Right ventricle myocardium inferior (tissue), 1 donor: ENCODE measurements at regions not wholly inside any gene's neighbourhood (a gene's known extent, or its start where the extent isn't known, plus 50 kb on each side); places are given as distances from the start of the nearest gene placed in this dataset.
A peak's percentile ranks its signal among the peaks of the same experiment; 100 is the strongest.
"Not testable (repeated sequence)": the region's sequence is repeated elsewhere in the genome, so short reads cannot be mapped to it uniquely, and the experiment has no call there.

Experiments
- ATAC-seq: fragments of 200-7000 bp; cut with Tn5 transposase; one replicate; pipeline ENCODE4 v1.9.1; 2020; ENCODE audit warnings: mild to moderate bottlenecking, moderate library complexity
- DNase-seq: peaks from one replicate; pipeline ENCODE4 v3.0.0; 2021; ENCODE audit errors: missing footprints
- intact Hi-C: fragments of 100-400 bp; cut with DNase I; formaldehyde crosslinking; loops from one replicate; pipeline ENCODE4 v1.11.0; 2022
- donor health status: DM: no; HTN: yes; CAD: no; lungs with severe emphysema.

DNA sequence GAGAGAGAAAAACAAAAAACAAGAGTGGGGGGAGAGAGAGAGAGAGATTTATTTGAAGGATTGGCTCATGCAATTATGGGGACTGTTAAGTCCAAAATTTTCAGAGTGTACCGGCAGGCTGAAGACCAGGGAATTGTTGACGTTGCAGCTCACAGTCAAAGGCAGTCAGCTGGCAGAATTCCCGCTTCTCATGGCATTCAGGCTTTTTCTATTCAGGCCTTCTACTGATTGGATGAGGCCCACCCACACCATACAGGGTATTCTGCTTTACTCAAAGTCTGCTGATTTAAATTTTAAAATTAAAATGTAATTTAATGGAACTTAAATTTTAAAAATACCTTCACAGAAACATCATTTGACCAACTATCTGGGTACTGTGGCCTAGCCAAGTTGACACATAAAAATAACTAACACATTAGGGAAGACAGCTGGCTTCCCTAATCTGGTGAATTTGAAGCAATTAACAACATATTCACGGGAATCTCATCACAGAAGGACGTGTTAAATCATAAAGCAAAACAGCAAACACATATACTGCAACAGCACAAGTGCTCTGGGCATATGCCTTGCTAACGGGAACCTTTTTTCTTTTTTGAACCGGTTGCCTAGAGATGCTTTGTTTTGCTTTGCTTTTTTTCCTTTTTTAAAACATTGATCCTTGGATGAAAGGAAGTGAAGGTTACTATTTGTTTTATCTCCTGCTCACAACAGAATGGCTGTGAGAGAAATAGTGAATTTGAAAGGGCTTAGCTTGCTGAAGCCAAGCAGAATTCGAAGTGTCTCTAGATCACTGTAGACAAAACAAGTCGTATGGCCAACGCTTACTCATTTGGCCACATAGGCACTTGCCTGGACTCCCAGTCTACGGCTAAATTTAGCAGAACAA lies 505.1 kb downstream of the IRS2 start:
- DNase-seq (no peak), ATAC-seq (peak; percentile 78)
- intact Hi-C loops = no loop called here

DNA sequence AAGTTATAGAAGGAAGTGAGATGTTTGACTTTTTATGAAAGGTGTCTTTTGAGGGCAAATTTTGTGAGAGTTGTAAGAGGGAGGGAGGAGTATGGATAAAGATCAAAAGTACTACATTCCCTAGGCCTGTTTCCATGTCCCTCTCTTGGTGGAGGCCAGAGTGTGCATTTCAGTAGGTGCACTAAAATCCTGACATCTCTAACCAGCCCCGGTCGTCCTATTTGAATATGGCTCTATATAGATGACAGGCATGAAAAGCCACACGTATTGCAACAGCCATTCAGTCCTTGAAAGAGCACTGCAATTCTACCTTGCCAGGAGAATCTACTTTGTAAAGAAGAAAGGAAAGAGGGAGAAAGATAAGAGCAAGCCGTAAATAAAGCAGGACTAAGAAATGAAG lies 510.1 kb downstream of the IRS2 start:
- no peak for DNase-seq
- no peak for ATAC-seq
- intact Hi-C loops = no loop called here

DNA sequence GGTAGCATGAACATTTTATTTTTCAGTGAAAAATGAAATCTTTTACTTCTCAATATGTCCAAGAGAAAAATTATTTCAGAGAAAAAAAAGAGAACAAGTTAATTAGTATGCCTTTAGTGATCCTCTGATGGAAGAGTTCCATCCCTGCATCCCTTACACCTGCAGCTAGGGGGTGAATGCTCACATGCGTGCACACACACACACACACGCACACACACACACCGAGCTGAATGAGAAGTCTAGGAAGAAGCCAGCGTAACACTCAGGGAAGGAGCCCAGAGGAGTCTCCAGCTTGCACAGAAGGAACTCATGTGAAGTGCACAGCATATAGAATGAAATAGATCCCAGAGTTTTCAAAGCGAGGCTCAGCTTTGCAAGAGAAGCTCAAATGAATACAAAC lies 510.5 kb downstream of the IRS2 start:
- intact Hi-C loops = no loop called here
- no peak for ATAC-seq
- no peak for DNase-seq

DNA sequence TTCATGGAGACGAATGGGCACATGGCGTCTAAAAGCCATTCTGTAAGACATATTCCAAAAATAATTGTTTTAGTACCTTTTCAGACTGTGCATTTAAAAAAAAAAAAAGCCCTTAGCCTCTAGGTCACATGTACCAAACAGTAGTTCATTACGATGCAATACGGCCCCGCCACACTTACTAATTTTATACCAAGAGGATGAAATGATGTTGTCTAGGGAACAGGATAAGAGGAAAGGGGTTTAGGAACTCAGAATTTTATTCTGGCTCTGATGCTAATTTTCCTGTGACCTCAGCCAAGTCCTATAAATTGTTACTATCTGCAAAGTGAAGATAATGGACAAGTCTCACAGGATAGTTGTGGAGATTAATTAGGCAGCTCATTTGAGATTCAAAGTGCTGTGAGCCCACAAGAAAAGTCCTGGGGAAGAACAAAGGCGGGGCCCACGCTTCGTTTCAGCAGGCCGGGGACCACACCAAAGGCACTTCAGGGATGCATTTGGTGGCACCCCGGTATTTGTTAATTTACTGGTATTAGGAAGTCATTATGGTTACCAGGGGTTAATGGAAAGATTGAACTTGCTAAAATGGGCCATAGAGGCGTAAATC lies 511.1 kb downstream of the IRS2 start:
- intact Hi-C loops = no loop called here
- ATAC-seq = no peak
- DNase-seq = no peak

DNA sequence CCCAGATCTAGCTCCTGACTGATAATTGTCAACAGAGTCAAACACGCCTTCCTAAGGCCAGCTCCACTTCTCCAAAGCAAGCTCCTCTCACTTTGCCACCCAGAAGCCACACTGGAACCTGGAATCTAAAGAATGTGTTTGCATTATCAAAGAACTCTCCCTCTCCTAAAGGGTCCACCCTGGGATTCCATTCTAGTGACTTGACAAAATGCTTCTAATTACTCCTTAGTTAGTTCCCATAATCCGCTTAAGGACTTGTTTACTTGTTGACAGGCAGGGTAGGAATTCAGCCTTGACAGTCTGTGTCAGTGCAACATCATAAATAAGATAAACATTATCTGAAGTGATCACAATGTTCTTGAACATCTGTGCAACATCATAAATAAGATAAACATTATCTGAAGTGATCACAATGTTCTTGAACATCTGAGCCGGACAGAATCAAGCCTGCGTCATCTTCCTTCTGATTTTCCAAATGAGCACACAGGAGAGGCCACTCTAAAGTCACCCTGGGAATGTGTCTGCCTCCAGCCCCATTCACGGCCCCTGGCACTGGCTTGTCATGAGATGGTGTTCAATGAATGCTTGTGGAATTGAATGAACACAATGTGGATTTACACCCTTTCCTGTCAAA lies 512.1 kb downstream of the IRS2 start:
- intact Hi-C loops = no loop called here
- ATAC-seq = peak; percentile 50
- DNase-seq = no peak

DNA sequence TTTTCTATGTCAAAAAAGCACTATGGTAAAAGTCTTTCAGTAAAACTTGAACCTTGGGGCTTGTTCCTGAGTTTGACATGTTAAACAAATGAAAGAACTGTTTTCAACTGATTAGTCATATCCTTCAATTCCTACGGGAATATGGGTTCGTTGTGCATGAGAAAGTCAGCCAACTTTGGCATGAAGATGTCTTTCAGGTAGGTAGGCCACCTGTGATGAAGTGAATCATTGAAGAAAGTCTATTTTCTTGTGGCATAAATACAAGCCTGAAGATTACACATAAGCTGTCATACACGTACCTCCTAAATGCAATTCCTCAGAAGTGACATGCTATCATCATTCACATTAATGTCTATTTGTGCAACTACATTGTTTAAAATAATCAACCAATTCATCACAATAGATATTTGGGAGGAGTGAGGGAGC lies 513.0 kb downstream of the IRS2 start:
- DNase-seq = no peak
- no peak for ATAC-seq
- intact Hi-C loops = no loop called here

DNA sequence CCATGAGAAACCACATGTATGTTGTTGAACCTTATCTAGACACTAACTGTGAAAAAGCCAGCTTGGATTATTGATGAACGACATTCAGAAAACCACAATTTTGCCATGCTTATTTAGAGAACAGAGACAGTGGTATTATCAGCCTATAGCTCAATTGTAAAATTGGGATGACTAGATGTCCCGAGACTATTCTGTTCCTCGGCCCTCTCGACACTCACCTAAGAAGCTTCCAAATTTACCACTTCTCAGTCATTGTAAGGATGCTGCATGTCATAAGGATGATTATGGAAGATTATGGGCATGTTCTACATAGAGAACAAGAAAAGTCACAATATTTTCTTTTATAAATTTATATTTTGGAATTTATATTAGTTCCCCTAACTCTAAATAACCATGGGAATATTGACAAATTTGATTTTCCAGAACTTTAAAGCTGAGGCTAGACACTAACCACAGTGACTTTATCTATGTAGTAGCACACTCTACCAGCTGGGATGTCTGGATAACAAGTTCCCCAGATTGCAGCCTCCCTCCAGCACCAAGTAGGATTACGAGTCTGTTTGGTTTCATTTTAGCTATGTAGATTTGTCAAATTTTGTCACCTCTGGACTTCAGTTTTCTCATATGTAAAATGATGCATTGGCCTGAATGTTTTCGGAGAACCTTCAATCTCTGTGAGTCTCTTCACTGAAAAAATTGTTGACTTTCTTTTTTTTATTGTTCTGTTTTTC lies 513.6 kb downstream of the IRS2 start:
- ATAC-seq (no peak), DNase-seq (no peak)
- intact Hi-C loops = no loop called here

DNA sequence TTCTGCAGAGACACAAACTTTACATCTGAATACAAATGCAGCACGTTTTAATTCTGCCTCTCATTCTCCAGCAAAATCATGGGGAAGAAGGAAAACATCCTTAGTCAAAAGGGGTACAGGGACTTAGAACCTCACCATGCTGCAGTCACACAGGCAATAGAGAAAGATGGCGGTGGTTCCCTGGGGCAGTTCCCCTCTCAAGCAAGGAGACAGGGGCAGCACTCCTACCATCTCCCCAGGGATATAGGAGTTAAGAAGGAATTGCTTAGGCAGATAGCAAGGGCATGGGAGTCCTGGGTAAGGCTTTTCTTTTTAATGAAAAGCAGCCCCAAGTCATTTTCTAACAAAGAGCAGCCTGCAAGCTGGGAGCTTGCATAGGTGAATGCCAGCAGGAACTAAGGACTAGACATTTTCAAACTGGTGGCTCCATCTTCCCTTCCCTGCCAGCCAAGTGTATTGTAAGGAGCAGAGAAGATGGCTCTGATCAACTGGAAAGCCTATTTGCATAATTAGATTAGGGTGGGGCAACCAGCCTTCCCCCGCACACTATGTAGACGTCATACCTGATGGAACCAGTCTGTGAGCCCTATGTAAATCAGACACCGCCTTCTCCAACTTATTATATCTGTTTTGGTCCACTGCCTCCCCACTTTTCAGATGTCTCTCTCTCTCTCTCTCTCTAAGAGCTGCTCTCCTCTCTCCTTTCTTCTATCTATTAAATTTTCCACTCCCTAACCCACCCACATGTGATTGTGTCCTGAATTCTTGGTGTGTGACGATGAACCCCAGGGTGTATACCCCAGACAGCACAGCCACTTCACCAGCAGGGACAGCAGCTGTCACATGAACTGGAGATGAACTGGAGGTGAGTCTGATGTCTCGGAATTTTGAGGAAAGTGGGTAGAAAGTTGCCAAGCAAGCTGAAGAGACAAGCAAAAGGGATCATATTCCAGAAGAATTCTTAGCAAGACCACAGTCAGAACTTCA lies 514.5 kb downstream of the IRS2 start:
- DNase-seq = no peak
- intact Hi-C loops = no loop called here
- ATAC-seq = no peak

DNA sequence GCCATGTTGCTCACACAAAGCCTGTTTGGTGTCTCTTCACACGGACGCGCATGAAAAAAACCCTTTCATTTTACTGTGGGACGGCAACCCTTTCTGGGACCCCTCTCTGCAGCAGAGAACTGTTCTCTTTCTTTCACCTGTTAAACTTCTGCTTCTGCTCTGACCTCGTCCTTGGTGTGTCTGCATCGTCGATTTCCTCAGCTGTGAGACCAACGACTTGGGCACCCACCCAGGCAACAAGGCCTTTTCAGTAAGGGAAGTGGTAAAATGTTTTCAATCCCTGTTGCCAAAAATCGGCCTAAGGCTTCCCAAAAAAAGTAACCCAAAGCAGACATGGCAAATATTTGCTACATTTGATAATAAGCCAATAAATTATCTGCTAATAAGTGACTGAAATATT lies 515.3 kb downstream of the IRS2 start:
- intact Hi-C loops = no loop called here
- no peak for ATAC-seq

DNA sequence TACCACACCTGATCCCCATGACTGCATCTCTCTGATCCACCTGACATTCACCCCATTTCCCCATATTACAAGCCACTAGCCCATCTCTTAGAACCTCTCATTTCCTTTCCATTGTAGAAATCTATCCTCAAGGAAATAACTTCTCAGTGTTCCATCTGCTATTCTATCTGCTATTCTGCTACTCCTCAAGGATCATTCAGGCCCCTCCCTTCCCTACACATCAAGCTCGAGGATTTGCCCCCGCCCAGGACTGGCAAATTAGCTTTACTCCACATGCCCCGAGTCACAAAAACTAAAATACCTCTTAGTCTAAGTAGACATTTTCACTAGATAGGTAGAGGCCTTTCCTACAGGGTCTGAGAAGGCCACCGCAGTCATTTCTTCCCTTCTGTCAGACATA lies 517.0 kb downstream of the IRS2 start:
- intact Hi-C loops, ATAC-seq, DNase-seq: not testable (repeated sequence)

More for the DNA sequence above, 515.3 kb downstream of the IRS2 start:
- DNase-seq = no peak

DNA sequence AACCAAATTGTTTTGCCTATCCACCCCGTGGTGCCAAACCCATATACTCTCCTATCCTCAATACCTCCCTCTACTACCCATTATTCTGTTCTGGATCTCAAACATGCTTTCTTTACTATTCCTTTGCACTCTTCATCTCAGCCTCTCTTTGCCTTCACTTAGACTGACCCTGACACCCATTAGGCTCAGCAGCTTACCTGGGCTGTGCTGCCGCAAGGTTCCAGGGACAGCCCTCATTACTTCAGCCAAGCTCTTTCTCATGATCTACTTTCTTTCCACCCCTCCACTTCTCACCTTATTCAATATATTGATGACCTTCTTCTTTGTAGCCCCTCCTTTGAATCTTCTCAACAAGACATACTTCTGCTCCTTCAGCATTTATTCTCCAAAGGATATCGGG lies 517.9 kb downstream of the IRS2 start:
- DNase-seq, ATAC-seq, intact Hi-C loops: not testable (repeated sequence)

DNA sequence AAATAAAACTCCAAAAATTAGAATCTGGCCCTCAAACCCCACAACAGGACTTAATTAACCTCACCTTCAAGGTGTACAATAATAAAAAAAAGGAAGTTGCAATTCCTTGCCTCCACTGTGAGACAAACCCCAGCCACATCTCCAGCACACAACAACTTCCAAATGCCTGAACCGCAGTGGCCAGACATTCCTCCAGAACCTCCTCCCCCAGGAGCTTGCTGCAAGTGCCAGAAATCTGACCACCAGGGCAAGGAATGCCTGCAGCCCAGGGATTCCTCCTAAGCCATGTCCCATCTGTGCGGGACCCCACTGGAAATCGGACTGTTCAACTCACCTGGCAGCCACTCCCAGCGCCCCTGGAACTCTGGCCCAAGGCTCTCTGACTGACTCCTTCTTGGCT lies 519.0 kb downstream of the IRS2 start:
- intact Hi-C loops, ATAC-seq, DNase-seq: not testable (repeated sequence)

DNA sequence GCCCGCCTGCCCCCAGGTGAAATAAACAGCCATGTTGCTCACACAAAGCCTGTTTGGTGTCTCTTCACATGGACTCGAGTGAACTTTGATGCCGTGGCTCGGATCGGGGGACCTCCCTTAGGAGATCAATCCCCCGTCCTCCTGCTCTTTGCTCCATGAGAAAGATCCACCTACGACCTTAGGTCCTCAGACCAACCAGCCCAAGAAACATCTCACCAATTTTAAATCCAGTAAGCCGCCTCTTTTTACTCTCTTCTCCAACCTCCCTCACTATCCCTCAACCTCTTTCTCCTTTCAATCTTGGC lies 521.0 kb downstream of the IRS2 start:
- ATAC-seq, intact Hi-C loops, DNase-seq: not testable (repeated sequence)

DNA sequence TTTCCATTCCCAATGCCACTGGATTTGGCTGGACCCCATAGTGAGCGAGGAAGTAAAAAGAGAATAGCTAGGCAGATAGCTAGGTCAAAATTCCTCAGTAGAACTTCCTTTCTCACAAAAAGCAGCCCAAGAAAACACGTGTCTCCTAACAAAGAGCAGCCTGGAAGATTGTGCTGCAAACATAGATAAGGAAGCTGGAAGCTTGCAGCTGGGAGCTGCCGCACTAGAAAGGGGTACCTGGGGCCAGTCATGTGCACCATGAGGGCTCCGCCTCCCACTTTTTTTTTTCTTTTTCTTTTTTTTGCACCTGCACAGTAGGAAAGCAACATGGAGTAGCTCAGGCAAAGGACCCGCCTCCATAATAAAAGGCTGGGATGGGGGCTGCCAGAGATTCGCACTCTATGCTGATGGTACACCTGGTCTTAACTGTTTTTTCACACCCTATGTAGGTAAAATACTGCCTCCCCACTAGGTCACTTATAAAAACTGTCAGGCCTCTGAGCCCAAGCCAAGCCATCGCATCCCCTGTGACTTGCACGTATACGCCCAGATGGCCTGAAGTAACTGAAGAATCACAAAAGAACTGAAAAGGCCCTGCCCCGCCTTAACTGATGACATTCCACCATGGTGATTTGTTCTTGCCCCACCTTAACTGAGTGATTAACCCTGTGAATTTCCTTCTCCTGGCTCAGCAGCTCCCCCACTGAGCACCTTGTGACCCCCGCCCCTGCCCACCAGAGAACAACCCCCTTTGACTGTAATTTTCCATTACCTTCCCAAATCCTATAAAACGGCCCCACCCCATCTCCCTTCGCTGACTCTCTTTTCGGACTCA lies 521.6 kb downstream of the IRS2 start:
- not testable (repeated sequence) for ATAC-seq

DNA sequence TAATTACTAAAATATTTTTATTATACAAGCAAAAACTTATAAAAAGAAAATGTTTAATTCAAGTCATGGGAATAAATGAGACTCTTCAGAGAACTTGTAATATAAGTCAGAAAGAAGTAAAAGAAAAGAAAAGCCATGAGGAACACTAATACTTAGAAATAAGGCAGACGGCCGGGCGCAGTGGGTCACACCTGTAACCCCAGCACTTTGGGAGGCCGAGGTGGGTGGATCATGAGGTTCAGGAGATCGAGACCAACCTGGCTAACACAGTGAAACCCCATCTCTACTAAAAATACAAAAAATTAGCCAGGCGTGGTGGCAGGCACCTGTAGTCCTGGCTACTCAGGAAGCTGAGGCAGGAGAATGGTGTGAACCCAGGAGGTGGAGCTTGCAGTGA lies 528.6 kb downstream of the IRS2 start:
- intact Hi-C loops = not testable (repeated sequence)
- DNase-seq = peak; percentile 69

More for the DNA sequence above, 521.6 kb downstream of the IRS2 start:
- intact Hi-C loops, DNase-seq: not testable (repeated sequence)

More for the DNA sequence above, 528.6 kb downstream of the IRS2 start:
- ATAC-seq = not testable (repeated sequence)
